K562 (cell line): ENCODE measurements at regions not wholly inside any gene's neighbourhood (a gene's known extent, or its start where the extent isn't known, plus 50 kb on each side); places are given as distances from the start of the nearest gene placed in this dataset.

Experiments used
- AFF4 ChIP-seq: sonication (generic); formaldehyde crosslinking; IDR thresholded peaks from 2 replicates; pipeline ENCODE4 v1.8.0; 2023; ENCODE audit warnings: mild to moderate bottlenecking, missing genetic modification reagents
- ATF3 ChIP-seq, 2 experiments: fragments of 450-650 bp in 1 of 2; sonication (generic) in 1 of 2; formaldehyde crosslinking in 1 of 2; IDR thresholded peaks in 1 of 2; conservative IDR thresholded peaks in 1 of 2; 2 replicates each; pipeline versions ENCODE4 v1.6.1 to v1.8.1; 2016 to 2023; ENCODE audit warnings: mild to moderate bottlenecking in 2 of 2, moderate library complexity in 2 of 2, inconsistent platforms in 1 of 2, missing genetic modification reagents in 1 of 2
- CCAR2 ChIP-seq: fragments of 200-400 bp; formaldehyde crosslinking; IDR thresholded peaks from 2 replicates; pipeline ENCODE4 v1.6.1; 2017; ENCODE audit warnings: mild to moderate bottlenecking, low read depth, low read length
- FOSL1 ChIP-seq: fragments of 200-800 bp; sonication (Bioruptor generic); conservative IDR thresholded peaks from 2 replicates; pipeline ENCODE4 v1.6.1; 2016; ENCODE audit warnings: missing genetic modification characterization, missing compliant biosample characterization
- FOXP1 ChIP-seq: sonication (generic); formaldehyde crosslinking; IDR thresholded peaks from 2 replicates; pipeline ENCODE4 v1.8.0; 2022; ENCODE audit warnings: mild to moderate bottlenecking, missing genetic modification reagents
- HMBOX1 ChIP-seq: sonication (generic); IDR thresholded peaks from 2 replicates; pipeline ENCODE4 v1.6.1; 2016
- JUND ChIP-seq, 2 experiments: IDR thresholded peaks; 2 replicates in 1 of 2; 3 replicates in 1 of 2; pipeline ENCODE4 v1.6.1; 2011; ENCODE audit warnings: borderline replicate concordance in 2 of 2, low read depth in 2 of 2, low read length in 2 of 2, improper control_type of control experiment in 1 of 2, missing biosample characterization in 1 of 2, missing genetic modification characterization in 1 of 2, missing genetic modification reagents in 1 of 2
- MCM7 ChIP-seq, 2 experiments: fragments of 450-650 bp; IDR thresholded peaks; 2 replicates each; pipeline ENCODE4 v1.6.1; 2016 to 2018
- NFIC ChIP-seq: fragments of 450-650 bp; IDR thresholded peaks from 2 replicates; pipeline ENCODE4 v1.6.1; 2017; ENCODE audit warnings: mild to moderate bottlenecking, inconsistent platforms
- POLR2A ChIP-seq: fragments of 450-650 bp; conservative IDR thresholded peaks from 2 replicates; pipeline ENCODE4 v1.6.1; 2016
- TEAD1 ChIP-seq, 2 experiments: fragments of 450-650 bp in 1 of 2; sonication (generic) in 1 of 2; formaldehyde crosslinking; IDR thresholded peaks; 2 replicates each; pipeline versions ENCODE4 v1.4.0 to v1.8.0; 2020 to 2022; ENCODE audit warnings: mild to moderate bottlenecking in 2 of 2, missing genetic modification reagents in 1 of 2
- TSC22D4 ChIP-seq: fragments of 450-650 bp; IDR thresholded peaks from 2 replicates; pipeline ENCODE4 v1.6.1; 2016; ENCODE audit warnings: missing genetic modification characterization, missing biosample characterization, control low read depth
- U2AF1 ChIP-seq: fragments of 200-400 bp; formaldehyde crosslinking; optimal IDR thresholded peaks from 2 replicates; pipeline ENCODE3; 2017; ENCODE audit warnings: mild to moderate bottlenecking, low read depth, low read length, moderate library complexity
- YBX1 ChIP-seq: fragments of 450-650 bp; IDR thresholded peaks from 2 replicates; pipeline ENCODE4 v1.7.1; 2016; ENCODE audit warnings: mild to moderate bottlenecking
- ZNF134 ChIP-seq: fragments of 250-450 bp; sonication (Bioruptor Pico); conservative IDR thresholded peaks from 2 replicates; pipeline ENCODE4 v1.4.0; 2020
- ZNF589 ChIP-seq: fragments of 200-800 bp; sonication (Bioruptor generic); IDR thresholded peaks from 2 replicates; pipeline ENCODE4 v1.6.1; 2016; ENCODE audit warnings: low read depth, missing genetic modification characterization, missing compliant biosample characterization

- TF ChIP-seq AFF4 (CRISPR knock-in tag), result no peak
- TF ChIP-seq U2AF1, result no peak
- no peak for TF ChIP-seq TEAD1 (CRISPR knock-in tag; IDR thresholded peaks at IDR 0.05)
- TF ChIP-seq ZNF589 (CRISPR knock-in tag), result no peak
- no peak for TF ChIP-seq YBX1
- TF ChIP-seq POLR2A, result no peak
- peak; percentile 29; the same call in 1 of the 2 replicates for TF ChIP-seq HMBOX1
- TF ChIP-seq FOSL1, result peak; percentile 82
- no peak for TF ChIP-seq TSC22D4 (tag)
- peak; percentile 44; the same call in 1 of the 2 replicates for TF ChIP-seq JUND (IDR thresholded peaks at IDR 0.05; ENCODE audit: borderline replicate concordance, low read depth, low read length)
- TF ChIP-seq JUND (tag; IDR thresholded peaks at IDR 0.05; ENCODE audit: borderline replicate concordance, low read depth, low read length), result peak; percentile 52; the same call in 1 of the 3 replicates
- no peak for TF ChIP-seq FOXP1 (CRISPR knock-in tag)
- TF ChIP-seq ZNF134, result no peak
- peak; percentile 45; the same call in 1 of the 2 replicates for TF ChIP-seq ATF3 (IDR thresholded peaks at IDR 0.05)
- no peak for TF ChIP-seq ATF3 (CRISPR knock-in tag; conservative IDR thresholded peaks at IDR 0.05)
- TF ChIP-seq MCM7 (IDR thresholded peaks at IDR 0.05), result no peak
- no peak for TF ChIP-seq CCAR2
- TF ChIP-seq NFIC, result no peak
These were observed 473.0 kb downstream of the ZSWIM6 start (continued) for GRCh38 chr5:61805101-61805500.
